ENCODE measurements at regions not wholly inside any gene's neighbourhood (a gene's known extent, or its start where the extent isn't known, plus 50 kb on each side); places are given as distances from the start of the nearest gene placed in this dataset.

GRCh38 chr10:3016016-3016415 is 51.3 kb upstream of the PFKP start:
- no peak for DNase-seq (ENCODE audit: low read depth in 2 of 2)

- DNase-seq (ENCODE audit: low read depth in 2 of 2) = no peak
These were observed 52.4 kb upstream of the PFKP start for GRCh38 chr10:3014968-3015367.

DNA sequence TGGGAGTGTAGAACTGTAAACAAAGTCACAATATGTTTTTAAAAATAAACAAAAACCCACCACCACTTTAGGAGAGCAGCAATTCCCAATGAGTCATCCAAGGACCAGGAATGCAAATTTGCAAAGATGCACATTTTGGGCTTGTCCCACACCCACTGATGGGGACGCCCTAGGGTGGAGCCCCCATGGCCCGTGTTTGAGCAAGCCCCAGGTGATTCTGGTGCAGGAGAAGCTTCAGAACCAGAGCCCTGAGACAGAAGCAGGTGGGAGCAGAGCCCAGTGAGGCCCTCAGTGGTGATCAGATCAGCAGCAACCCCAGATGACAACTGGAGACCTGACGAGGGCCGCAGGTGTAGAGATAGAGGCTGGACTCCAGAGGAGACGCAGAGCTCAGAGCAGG is 55.1 kb upstream of the PFKP start:
- DNase-seq (ENCODE audit: low read depth in 2 of 2) = no peak

- no peak for DNase-seq (ENCODE audit: low read depth in 2 of 2)
These were observed 56.4 kb upstream of the PFKP start for GRCh38 chr10:3010816-3011460.

GRCh38 chr10:3010334-3010733 is 57.0 kb upstream of the PFKP start:
- DNase-seq (ENCODE audit: low read depth in 2 of 2) = no peak

GRCh38 chr10:3009341-3009740 is 58.0 kb upstream of the PFKP start:
- DNase-seq (ENCODE audit: low read depth in 2 of 2) = no peak

GRCh38 chr10:3008518-3009195 is 58.7 kb upstream of the PFKP start:
- DNase-seq (ENCODE audit: low read depth in 2 of 2) = no peak

DNA sequence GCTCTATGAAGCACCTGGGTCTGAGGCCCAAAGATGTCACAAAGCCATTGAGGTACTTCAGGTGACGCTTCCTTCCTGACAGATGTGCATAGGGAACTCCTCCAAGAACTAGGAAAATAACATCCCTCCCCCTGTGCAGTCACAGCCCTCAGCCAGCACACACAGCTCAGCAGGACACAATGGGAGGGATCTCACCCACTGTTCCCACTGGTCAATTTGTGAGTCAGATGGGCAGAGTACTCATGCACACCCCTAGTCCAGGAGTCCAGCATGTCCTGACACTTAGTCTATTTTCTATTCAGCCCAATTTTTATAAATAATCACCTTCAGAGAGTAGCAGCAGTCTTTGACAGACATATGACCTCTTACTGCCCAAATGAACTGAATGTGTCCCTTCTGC is 60.7 kb upstream of the PFKP start:
- no peak for DNase-seq (ENCODE audit: low read depth in 2 of 2)

- DNase-seq (ENCODE audit: low read depth in 2 of 2) = no peak
These were observed 61.3 kb upstream of the PFKP start for GRCh38 chr10:3006093-3006492.

GRCh38 chr10:3002304-3002703 is 65.0 kb upstream of the PFKP start:
- no peak for DNase-seq (ENCODE audit: low read depth in 2 of 2)

DNA sequence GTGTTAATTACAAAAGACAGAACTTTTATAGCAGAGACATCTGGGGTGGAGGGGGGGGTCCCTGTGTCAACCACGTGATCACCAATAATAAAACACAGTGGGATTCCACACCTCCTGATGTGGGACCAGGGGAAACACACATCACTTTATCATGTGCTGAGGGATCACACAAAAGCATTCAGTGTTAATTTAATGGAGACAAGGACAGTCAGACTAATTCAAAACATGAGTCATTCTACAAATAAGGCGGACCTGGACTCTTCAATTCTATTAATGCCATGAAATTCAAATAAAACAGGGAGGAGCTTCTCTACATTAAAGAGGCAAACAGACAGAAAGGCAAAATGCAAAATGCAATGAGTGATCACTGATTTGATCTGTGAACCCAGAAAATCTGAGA is 67.3 kb upstream of the PFKP start:
- no peak for DNase-seq (ENCODE audit: low read depth in 2 of 2)

GRCh38 chr10:2994221-2994961 is 73.0 kb upstream of the PFKP start:
- DNase-seq (ENCODE audit: low read depth in 2 of 2) = peak; percentile 67 to 72

DNA sequence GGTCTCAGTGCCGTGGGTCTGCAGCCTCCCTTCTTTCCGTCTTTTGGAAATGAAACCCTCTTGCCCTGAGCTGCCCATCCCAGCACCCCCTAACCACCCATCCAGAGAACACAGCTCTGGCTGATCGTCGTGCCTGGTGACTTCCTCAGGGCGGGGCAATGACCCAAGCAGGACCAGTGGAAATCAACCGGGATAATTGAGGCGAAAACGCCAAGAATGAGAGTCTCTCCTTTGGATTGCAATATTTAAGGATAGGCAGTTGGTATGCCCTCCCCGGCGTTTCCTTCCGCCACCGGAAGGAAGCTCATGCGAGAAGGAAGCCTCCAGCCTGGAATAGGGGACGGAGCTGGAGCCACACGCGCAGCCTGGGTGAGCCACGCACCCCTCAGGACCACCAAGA is 73.7 kb upstream of the PFKP start:
- DNase-seq (ENCODE audit: low read depth in 2 of 2) = no peak

DNA sequence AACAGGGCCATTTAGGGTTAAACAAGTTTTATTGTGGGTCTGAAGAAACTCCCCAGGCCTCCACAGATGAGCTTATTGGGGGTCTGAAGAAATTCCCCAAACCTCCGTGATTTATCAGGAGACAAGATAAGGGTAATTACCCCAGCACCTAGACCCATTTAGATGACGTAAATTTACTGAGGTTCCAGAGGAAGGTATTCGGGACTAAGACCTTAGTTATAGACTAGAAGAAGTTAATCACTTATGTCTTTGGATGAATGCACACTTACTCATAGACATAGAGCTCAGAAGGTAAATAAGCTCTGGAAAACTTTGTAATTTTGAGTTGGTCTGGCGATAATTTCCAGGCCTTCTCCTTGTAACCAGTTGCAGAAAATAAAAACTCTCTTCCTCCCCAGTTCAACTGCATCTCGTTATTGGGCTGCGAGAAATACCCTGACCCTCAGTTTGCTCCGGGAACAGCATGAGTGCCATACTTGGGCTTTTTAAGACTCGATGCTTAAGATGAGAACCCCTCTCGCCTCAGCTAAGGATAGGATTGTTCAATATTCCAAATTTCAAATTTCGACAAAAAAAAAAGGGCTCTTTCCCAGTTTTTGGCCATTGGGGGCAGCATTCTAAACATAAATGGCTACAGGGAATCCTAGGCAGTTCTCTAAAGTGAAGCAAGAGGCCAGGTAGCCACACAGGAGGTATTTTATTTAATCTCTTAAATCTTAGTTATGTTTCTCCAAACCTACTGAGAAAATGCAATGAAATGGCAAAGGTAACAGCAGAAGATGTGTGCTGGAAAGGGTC is 74.7 kb upstream of the PFKP start:
- DNase-seq (ENCODE audit: low read depth in 2 of 2) = no peak

- no peak for DNase-seq (ENCODE audit: low read depth in 2 of 2)
These were observed 76.6 kb upstream of the PFKP start for GRCh38 chr10:2990764-2991163.

DNA sequence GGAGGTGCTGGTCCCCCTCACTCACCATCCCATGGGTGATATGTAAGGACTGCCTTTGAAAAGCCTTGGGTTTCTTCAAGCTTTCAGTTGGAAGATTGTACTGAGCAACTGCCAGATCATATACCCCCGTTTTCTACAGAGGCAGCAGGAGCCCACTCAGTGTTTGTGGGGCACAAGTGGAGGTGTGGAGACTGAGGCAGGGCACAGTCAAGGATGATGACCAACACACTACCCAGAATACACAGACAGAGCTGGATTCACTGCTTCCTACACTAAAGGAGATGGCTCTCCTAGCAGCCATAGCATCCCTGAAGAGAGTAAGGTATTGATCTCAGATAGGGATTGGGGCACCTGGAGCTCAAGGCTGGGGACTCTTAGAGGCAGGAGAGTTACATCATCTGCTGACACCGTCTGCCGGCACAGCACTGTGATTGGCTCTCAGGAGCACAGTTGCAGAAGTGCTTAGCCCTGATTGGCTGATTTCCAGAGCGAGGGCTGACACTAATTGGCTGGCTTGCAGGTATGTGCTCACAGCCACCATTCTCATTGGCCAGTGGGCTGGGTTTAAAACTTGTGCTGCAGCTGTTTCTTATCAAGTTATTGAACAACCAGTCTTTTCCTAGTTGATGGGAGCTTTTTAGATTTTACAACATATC is 77.9 kb upstream of the PFKP start:
- no peak for DNase-seq (ENCODE audit: low read depth in 2 of 2)

GRCh38 chr10:2987185-2987768 is 80.1 kb upstream of the PFKP start:
- no peak for DNase-seq (ENCODE audit: low read depth in 2 of 2)

DNA sequence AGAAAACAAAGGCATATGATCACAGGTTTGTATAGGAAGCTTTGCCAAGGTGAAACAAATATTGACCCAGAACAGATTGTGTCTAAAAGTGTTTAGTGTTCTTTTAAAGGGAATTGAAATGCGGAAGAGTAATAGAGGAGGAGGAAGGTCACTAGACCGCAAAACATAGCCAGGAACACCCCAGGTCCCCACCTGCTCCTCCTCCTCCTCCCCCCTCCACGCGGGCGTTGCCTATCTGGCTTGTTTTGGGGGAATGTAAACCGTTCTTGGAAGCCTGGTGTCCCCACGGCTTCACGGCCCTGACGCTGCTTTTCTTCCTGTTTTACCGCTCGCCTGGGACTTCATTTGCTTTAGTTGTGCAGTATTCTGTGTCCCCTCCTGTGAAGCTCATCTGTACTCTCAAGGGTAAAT is 81.0 kb upstream of the PFKP start:
- DNase-seq (ENCODE audit: low read depth in 2 of 2) = no peak

GRCh38 chr10:2985729-2986232 is 81.6 kb upstream of the PFKP start:
- no peak for DNase-seq (ENCODE audit: low read depth in 2 of 2)

DNA sequence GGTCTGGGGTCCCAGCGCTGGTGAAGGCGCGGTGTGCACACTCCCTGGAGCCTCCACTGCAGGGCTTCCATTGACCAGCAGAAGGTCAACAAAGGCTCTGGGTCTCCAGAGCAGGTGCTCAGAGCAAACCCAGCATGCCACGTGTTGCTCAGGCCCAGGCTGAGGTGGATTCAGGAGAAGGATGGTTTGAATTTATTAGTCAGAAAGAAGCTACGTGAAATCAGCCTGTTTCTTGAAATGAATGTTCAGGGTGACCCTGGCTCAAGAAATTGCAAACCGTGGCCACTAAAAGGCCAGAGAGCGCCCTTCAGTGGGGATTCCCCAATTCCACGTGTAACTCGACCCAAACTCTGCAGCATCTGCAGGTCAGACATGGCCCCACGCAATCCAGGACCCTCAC is 82.7 kb upstream of the PFKP start:
- no peak for DNase-seq (ENCODE audit: low read depth in 2 of 2)

DNA sequence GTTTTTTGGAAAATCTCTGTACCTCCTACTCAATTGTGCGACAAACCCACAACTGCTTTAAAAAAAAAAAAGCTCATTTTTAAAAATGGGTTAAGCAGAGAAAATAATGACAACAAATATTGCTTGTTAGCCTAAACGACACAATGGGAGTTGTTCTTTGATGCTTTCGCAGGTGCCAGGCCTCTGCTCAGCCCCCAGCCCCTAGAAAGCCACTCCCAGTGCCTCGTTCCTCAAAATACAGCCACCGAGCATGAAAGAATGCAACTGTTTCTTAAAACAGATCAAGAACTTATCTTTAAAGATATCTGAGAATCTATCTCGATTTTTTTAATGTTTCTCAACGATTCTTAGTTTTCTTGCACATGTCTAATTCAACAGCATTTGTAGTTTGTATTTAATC is 85.2 kb upstream of the PFKP start:
- DNase-seq (ENCODE audit: low read depth in 2 of 2) = no peak
